Body of pancreas (tissue), 4 donors: ENCODE measurements at regions not wholly inside any gene's neighbourhood (a gene's known extent, or its start where the extent isn't known, plus 50 kb on each side); places are given as distances from the start of the nearest gene placed in this dataset.

Experiments used
- POLR2A ChIP-seq, 3 donors: fragments of 450-650 bp; IDR thresholded peaks; one replicate each; pipeline ENCODE4 v1.6.1; 2016; ENCODE audit warnings: antibody characterized with exemption in 3 of 3, mild to moderate bottlenecking in 2 of 3
- TF ChIP-seq, protein P1 (sequence below), 7 experiments: fragments of 450-650 bp in 4 of 7; fragments of 200-600 bp in 3 of 7; sonication (generic) in 3 of 7; IDR thresholded peaks; one replicate each; pipeline ENCODE4 v1.5.1; 2016 to 2019; ENCODE audit warnings: antibody characterized with exemption in 7 of 7

- TF ChIP-seq, protein P1, sequence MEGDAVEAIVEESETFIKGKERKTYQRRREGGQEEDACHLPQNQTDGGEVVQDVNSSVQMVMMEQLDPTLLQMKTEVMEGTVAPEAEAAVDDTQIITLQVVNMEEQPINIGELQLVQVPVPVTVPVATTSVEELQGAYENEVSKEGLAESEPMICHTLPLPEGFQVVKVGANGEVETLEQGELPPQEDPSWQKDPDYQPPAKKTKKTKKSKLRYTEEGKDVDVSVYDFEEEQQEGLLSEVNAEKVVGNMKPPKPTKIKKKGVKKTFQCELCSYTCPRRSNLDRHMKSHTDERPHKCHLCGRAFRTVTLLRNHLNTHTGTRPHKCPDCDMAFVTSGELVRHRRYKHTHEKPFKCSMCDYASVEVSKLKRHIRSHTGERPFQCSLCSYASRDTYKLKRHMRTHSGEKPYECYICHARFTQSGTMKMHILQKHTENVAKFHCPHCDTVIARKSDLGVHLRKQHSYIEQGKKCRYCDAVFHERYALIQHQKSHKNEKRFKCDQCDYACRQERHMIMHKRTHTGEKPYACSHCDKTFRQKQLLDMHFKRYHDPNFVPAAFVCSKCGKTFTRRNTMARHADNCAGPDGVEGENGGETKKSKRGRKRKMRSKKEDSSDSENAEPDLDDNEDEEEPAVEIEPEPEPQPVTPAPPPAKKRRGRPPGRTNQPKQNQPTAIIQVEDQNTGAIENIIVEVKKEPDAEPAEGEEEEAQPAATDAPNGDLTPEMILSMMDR (IDR thresholded peaks at IDR 0.05): no peak
- no peak for TF ChIP-seq POLR2A (IDR thresholded peaks at IDR 0.05)
Observed at GRCh38 chr7:41475801-41476459, 227.0 kb downstream of the INHBA start.
